GM18508 (cell line): ENCODE measurements at regions not wholly inside any gene's neighbourhood (a gene's known extent, or its start where the extent isn't known, plus 50 kb on each side); places are given as distances from the start of the nearest gene placed in this dataset.

ENCODE experiments used
- ATAC-seq: cut with Tn5 transposase; IDR thresholded peaks from one replicate; pipeline ENCODE4 v1.9.1; 2021; ENCODE audit warnings: moderate number of reproducible peaks; ENCODE audit not compliant: insufficient read depth, unreplicated experiment

GRCh38 chr6:19613678-19614077 is 223.5 kb upstream of the ID4 start:
- no peak for ATAC-seq

GRCh38 chr6:19616022-19616421 is 221.1 kb upstream of the ID4 start:
- no peak for ATAC-seq

- ATAC-seq, result no peak
These were observed 204.9 kb upstream of the ID4 start for GRCh38 chr6:19632230-19632629.

- ATAC-seq, result no peak
These were observed 204.4 kb upstream of the ID4 start for GRCh38 chr6:19632786-19633185.

- ATAC-seq, result no peak
These were observed 201.4 kb upstream of the ID4 start for GRCh38 chr6:19635728-19636127.

GRCh38 chr6:19637010-19637409 is 200.2 kb upstream of the ID4 start:
- ATAC-seq, result no peak

- no peak for ATAC-seq
These were observed 198.2 kb upstream of the ID4 start for GRCh38 chr6:19638931-19639330.

- no peak for ATAC-seq
These were observed 193.9 kb upstream of the ID4 start for GRCh38 chr6:19643287-19643686.

GRCh38 chr6:19643713-19644112 is 193.5 kb upstream of the ID4 start:
- no peak for ATAC-seq

- no peak for ATAC-seq
These were observed 181.4 kb upstream of the ID4 start for GRCh38 chr6:19655744-19656143.

- ATAC-seq, result no peak
These were observed 176.9 kb upstream of the ID4 start for GRCh38 chr6:19660123-19660910.

- no peak for ATAC-seq
These were observed 174.3 kb upstream of the ID4 start for GRCh38 chr6:19662911-19663310.

- no peak for ATAC-seq
These were observed 173.7 kb upstream of the ID4 start for GRCh38 chr6:19663479-19663878.

- ATAC-seq, result no peak
These were observed 173.1 kb upstream of the ID4 start for GRCh38 chr6:19664050-19664449.

GRCh38 chr6:19664878-19665612 is 172.1 kb upstream of the ID4 start:
- no peak for ATAC-seq

- no peak for ATAC-seq
These were observed 171.6 kb upstream of the ID4 start for GRCh38 chr6:19665613-19665909.

GRCh38 chr6:19668710-19669109 is 168.5 kb upstream of the ID4 start:
- no peak for ATAC-seq

- no peak for ATAC-seq
These were observed 168.0 kb upstream of the ID4 start for GRCh38 chr6:19669206-19669605.

GRCh38 chr6:19682859-19683258 is 154.3 kb upstream of the ID4 start:
- ATAC-seq, result no peak

GRCh38 chr6:19690325-19691075 is 146.7 kb upstream of the ID4 start:
- ATAC-seq, result no peak

- no peak for ATAC-seq
These were observed 145.6 kb upstream of the ID4 start for GRCh38 chr6:19691465-19692167.
